ENCODE measurements at regions not wholly inside any gene's neighbourhood (a gene's known extent, or its start where the extent isn't known, plus 50 kb on each side); places are given as distances from the start of the nearest gene placed in this dataset.

DNA sequence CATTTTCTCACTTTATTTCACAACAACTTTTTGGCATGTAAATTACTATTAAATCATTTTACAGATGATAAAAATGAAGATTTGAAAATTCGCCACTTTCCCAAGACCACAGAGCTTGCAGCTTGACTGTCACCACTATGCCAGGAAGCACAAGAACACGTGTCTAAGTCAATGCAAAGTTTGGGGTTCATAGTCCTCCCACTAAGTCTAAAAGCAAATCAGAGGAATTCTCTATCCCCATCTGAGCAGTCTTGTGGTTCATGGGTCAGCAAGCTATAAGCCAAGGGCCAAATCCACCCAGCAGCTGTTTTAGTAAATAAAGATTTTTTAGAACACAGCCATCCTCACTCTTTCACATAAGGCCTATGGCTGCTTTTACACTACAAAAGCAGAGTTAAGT lies 833.3 kb upstream of the INTU start:
- Histone ChIP-seq H3K4me3 (ENCODE audit: low read length in 3 of 3) (no peak overlapping the region), H3K36me3 (ENCODE audit: control insufficient read depth in 2 of 3, insufficient read depth in 3 of 3, low read length in 3 of 3) (no peaks in the 10 kb centered on the region), H3K4me1 (ENCODE audit: control insufficient read depth in 2 of 3, insufficient read depth in 2 of 3, low read depth in 1 of 3, low read length in 3 of 3) (no peaks in the 10 kb centered on the region), H3K9me3 (ENCODE audit: control insufficient read depth in 2 of 3, insufficient read depth in 1 of 3, low read length in 3 of 3) (no peaks in the 10 kb centered on the region), H3K27ac (ENCODE audit: low read depth in 2 of 2, low read length in 2 of 2) (no peak overlapping the region), H3K9ac (ENCODE audit: low read length in 3 of 3) (no peak overlapping the region), H3K27me3 (ENCODE audit: control insufficient read depth, insufficient read depth, low read length) (no peaks in the 10 kb centered on the region)
- FAIRE-seq: no peak
- no peak for DNase-seq
- TF ChIP-seq, protein P1, sequence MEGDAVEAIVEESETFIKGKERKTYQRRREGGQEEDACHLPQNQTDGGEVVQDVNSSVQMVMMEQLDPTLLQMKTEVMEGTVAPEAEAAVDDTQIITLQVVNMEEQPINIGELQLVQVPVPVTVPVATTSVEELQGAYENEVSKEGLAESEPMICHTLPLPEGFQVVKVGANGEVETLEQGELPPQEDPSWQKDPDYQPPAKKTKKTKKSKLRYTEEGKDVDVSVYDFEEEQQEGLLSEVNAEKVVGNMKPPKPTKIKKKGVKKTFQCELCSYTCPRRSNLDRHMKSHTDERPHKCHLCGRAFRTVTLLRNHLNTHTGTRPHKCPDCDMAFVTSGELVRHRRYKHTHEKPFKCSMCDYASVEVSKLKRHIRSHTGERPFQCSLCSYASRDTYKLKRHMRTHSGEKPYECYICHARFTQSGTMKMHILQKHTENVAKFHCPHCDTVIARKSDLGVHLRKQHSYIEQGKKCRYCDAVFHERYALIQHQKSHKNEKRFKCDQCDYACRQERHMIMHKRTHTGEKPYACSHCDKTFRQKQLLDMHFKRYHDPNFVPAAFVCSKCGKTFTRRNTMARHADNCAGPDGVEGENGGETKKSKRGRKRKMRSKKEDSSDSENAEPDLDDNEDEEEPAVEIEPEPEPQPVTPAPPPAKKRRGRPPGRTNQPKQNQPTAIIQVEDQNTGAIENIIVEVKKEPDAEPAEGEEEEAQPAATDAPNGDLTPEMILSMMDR (IDR thresholded peaks at IDR 0.05; ENCODE audit: borderline replicate concordance, extremely low read depth, insufficient read depth): no peak
- intact Hi-C loops (cut with DNase I): no loop called here

DNA sequence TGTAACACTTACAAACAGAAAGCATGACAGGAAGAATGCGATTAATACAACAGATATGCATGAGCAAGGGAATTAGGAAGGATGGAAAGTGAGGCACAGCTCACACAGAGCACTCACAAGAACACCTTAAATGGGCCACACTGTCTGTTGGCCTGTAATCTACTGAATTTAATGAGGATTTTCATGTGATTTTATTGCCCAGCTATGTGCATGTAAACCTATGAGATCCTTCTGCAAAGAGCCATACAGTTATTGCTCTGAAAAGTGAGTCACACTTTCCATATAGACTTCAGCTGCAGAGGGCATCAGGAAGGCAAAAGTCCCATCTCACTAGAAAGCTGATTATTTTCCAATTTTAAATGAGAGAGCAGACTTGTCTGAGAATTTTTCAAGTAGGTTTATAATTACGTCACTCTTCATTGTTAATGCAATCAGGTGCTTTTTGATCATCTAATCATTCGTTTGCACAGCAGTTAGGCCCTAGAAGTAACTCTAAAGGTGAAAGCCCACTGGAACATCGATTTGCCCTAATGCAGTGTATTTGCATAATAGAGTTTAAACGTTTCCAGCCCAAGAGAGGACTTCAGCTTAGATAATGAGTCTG lies 832.7 kb upstream of the INTU start:
- Histone ChIP-seq H3K36me3 (ENCODE audit: control insufficient read depth in 2 of 3, insufficient read depth in 3 of 3, low read length in 3 of 3) (no peaks in the 10 kb centered on the region), H3K9ac (ENCODE audit: low read length in 3 of 3) (no peak overlapping the region), H3K27me3 (ENCODE audit: control insufficient read depth, insufficient read depth, low read length) (no peaks in the 10 kb centered on the region), H3K4me1 (ENCODE audit: control insufficient read depth in 2 of 3, insufficient read depth in 2 of 3, low read depth in 1 of 3, low read length in 3 of 3) (no peaks in the 10 kb centered on the region), H3K4me3 (ENCODE audit: low read length in 3 of 3) (no peak overlapping the region), H3K9me3 (ENCODE audit: control insufficient read depth in 2 of 3, insufficient read depth in 1 of 3, low read length in 3 of 3) (no peaks in the 10 kb centered on the region), H3K27ac (ENCODE audit: low read depth in 2 of 2, low read length in 2 of 2) (no peak overlapping the region)
- no peak for FAIRE-seq
- TF ChIP-seq, protein P1 (IDR thresholded peaks at IDR 0.05; ENCODE audit: borderline replicate concordance, extremely low read depth, insufficient read depth): no peak
- intact Hi-C loops (cut with DNase I): no loop called here
- no peak for DNase-seq

DNA sequence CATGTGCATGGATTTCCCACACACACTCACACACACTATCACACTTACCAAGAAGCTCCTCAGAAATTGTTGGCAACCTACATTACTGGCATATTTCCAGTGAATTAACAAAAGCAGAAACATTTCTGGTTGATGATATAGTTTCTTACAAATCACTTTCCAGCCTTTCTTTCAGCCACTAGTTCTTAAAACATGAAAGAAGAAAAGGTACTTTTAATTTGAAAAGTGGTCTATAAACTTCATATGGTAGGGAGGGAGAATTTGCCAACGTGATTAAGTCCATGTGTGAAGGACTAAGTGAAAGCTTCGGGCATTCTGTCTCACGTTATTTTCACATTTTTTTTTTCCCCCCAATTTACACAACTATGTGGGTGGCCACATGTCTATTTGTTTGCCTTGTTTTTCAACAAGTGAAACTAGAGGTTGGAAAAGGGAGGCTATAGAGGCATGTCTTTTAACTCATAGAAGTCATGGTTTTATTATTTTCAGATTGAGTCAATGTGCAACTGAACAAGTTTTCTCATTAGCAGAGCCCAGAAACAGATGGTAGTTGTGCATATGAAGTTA lies 832.1 kb upstream of the INTU start:
- no peak overlapping the region for H3K9ac ChIP-seq (ENCODE audit: low read length in 3 of 3)
- TF ChIP-seq, protein P1 (IDR thresholded peaks at IDR 0.05; ENCODE audit: borderline replicate concordance, extremely low read depth, insufficient read depth): no peak
- H3K27me3 ChIP-seq (ENCODE audit: control insufficient read depth, insufficient read depth, low read length): no peaks in the 10 kb centered on the region
- no peak overlapping the region for H3K27ac ChIP-seq (ENCODE audit: low read depth in 2 of 2, low read length in 2 of 2)
- no peak for FAIRE-seq
- no peaks in the 10 kb centered on the region for H3K4me1 ChIP-seq (ENCODE audit: control insufficient read depth in 2 of 3, insufficient read depth in 2 of 3, low read depth in 1 of 3, low read length in 3 of 3)
- H3K9me3 ChIP-seq (ENCODE audit: control insufficient read depth in 2 of 3, insufficient read depth in 1 of 3, low read length in 3 of 3): no peaks in the 10 kb centered on the region
- intact Hi-C loops (cut with DNase I): no loop called here
- H3K36me3 ChIP-seq (ENCODE audit: control insufficient read depth in 2 of 3, insufficient read depth in 3 of 3, low read length in 3 of 3): no peaks in the 10 kb centered on the region
- no peak overlapping the region for H3K4me3 ChIP-seq (ENCODE audit: low read length in 3 of 3)
- no peak for DNase-seq

DNA sequence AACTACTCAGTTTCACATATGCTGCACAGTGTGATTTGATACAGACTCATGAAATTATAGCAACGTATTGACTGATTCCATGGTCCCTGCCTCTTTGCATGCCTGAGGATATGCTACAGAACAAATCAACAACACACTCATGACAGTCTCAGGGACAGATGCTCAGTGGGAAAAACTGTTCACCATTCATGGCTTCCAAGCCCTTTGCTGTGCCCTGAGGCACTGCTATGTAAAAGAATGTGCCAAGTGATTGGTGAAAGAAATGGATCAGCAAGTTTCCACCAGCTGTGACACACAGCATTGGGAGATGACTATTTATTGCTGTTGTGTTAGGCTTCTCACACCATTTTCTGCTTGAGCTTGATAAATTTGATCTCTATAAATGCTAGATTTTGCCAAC lies 825.6 kb upstream of the INTU start:
- no peaks in the 10 kb centered on the region for H3K4me1 ChIP-seq (ENCODE audit: control insufficient read depth in 2 of 3, insufficient read depth in 2 of 3, low read depth in 1 of 3, low read length in 3 of 3)
- no peak overlapping the region for H3K9ac ChIP-seq (ENCODE audit: low read length in 3 of 3)
- H3K27ac ChIP-seq (ENCODE audit: low read depth in 2 of 2, low read length in 2 of 2): no peak overlapping the region
- intact Hi-C loops (cut with DNase I): no loop called here
- TF ChIP-seq, protein P1 (IDR thresholded peaks at IDR 0.05; ENCODE audit: borderline replicate concordance, extremely low read depth, insufficient read depth): no peak
- H3K9me3 ChIP-seq (ENCODE audit: control insufficient read depth in 2 of 3, insufficient read depth in 1 of 3, low read length in 3 of 3): no peaks in the 10 kb centered on the region
- FAIRE-seq: no peak
- no peak for DNase-seq
- H3K36me3 ChIP-seq (ENCODE audit: control insufficient read depth in 2 of 3, insufficient read depth in 3 of 3, low read length in 3 of 3): no peaks in the 10 kb centered on the region
- no peak overlapping the region for H3K4me3 ChIP-seq (ENCODE audit: low read length in 3 of 3)
- H3K27me3 ChIP-seq (ENCODE audit: control insufficient read depth, insufficient read depth, low read length): no peaks in the 10 kb centered on the region

Data from kidney (tissue), 13 donors.